ENCODE measurements at regions not wholly inside any gene's neighbourhood (a gene's known extent, or its start where the extent isn't known, plus 50 kb on each side); places are given as distances from the start of the nearest gene placed in this dataset.

DNA sequence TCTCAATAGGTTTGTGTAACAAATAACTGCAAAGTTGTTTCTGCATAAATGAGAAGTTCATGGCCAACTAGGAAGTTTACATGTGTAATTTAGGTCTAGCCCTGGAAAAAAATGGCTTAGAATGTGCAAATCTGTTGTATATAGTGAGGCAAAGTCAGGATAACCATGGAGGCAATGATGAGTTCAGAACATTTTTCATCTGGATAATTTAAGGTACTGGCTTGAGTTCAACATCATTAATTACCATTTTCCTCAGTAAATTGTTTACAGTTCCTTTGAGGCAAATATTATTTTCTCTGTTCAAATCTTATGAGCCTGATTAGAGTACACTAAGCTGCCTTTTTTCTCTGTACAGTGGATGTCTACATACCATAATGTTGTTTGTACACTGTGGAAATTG lies 1259.0 kb upstream of the NUDT12 start:
- Mint-ChIP-seq H3K27me3 (ENCODE audit: low read depth in 2 of 2) (no peaks in the 10 kb centered on the region), H3K4me1 (no peaks in the 10 kb centered on the region), H3K4me3 (no peak overlapping the region), H3K9me3 (peaks cover 5 to 20% of the 10 kb centered on the region in 2 donors), H3K36me3 (peaks cover 7% of the 10 kb centered on the region), H3K27ac (no peak overlapping the region)
- Histone ChIP-seq H3K36me3 (ENCODE audit: control insufficient read depth, insufficient read depth, low read length) (no peaks in the 10 kb centered on the region), H3K27me3 (ENCODE audit: control insufficient read depth, insufficient read depth, low read length) (no peaks in the 10 kb centered on the region), H3K4me1 (ENCODE audit: control insufficient read depth, insufficient read depth, low read length) (no peaks in the 10 kb centered on the region), H3K27ac (ENCODE audit: low read length) (no peak overlapping the region), H3K4me3 (ENCODE audit: low read length) (no peak overlapping the region), H3K9me3 (ENCODE audit: control insufficient read depth, insufficient read depth, low read length) (no peaks in the 10 kb centered on the region)
- intact Hi-C loops (cut with micrococcal nuclease), result no loop called here
- DNase-seq (no peak), ATAC-seq (no peak)
- TF ChIP-seq, protein P1, sequence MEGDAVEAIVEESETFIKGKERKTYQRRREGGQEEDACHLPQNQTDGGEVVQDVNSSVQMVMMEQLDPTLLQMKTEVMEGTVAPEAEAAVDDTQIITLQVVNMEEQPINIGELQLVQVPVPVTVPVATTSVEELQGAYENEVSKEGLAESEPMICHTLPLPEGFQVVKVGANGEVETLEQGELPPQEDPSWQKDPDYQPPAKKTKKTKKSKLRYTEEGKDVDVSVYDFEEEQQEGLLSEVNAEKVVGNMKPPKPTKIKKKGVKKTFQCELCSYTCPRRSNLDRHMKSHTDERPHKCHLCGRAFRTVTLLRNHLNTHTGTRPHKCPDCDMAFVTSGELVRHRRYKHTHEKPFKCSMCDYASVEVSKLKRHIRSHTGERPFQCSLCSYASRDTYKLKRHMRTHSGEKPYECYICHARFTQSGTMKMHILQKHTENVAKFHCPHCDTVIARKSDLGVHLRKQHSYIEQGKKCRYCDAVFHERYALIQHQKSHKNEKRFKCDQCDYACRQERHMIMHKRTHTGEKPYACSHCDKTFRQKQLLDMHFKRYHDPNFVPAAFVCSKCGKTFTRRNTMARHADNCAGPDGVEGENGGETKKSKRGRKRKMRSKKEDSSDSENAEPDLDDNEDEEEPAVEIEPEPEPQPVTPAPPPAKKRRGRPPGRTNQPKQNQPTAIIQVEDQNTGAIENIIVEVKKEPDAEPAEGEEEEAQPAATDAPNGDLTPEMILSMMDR (IDR thresholded peaks at IDR 0.05), result no peak

DNA sequence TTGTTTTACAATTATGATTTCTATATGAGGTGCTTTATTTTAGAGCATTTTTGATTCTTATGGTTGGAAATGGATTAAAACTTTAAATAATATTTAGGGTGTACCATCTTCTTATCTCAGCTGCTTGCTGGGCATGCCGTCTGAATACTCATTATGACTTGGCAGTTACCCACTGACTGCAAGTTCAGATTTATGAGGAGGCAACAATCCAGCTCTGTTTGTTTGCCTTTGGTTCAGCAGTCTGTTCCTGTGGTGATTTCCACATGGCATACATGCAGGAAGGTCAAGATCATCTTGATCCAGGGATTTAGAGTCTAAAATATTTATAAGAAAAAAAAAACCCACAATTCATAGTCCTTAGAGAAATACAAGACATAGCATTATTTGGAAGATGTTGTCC lies 1254.5 kb upstream of the NUDT12 start:
- H3K4me3 ChIP-seq (ENCODE audit: low read length), result no peak overlapping the region
- Mint-ChIP-seq H3K27ac (no peak overlapping the region), H3K4me3 (no peak overlapping the region), H3K4me1 (no peaks in the 10 kb centered on the region), H3K27me3 (ENCODE audit: low read depth in 2 of 2) (no peaks in the 10 kb centered on the region), H3K9me3 (peaks cover 5 to 22% of the 10 kb centered on the region in 2 donors), H3K36me3 (peaks cover 16% of the 10 kb centered on the region)
- 79% methylated on average over 1 of the region's 1 CpG for WGBS (ENCODE audit: insufficient coverage)
- intact Hi-C loops (cut with micrococcal nuclease), result no loop called here
- no peak for DNase-seq
- H3K9me3 ChIP-seq (ENCODE audit: control insufficient read depth, insufficient read depth, low read length), result no peaks in the 10 kb centered on the region
- TF ChIP-seq, protein P1 (IDR thresholded peaks at IDR 0.05), result no peak
- H3K27ac ChIP-seq (ENCODE audit: low read length), result no peak overlapping the region
- H3K36me3 ChIP-seq (ENCODE audit: control insufficient read depth, insufficient read depth, low read length), result no peaks in the 10 kb centered on the region
- no peak for ATAC-seq
- H3K27me3 ChIP-seq (ENCODE audit: control insufficient read depth, insufficient read depth, low read length), result no peaks in the 10 kb centered on the region
- no peaks in the 10 kb centered on the region for H3K4me1 ChIP-seq (ENCODE audit: control insufficient read depth, insufficient read depth, low read length)

DNA sequence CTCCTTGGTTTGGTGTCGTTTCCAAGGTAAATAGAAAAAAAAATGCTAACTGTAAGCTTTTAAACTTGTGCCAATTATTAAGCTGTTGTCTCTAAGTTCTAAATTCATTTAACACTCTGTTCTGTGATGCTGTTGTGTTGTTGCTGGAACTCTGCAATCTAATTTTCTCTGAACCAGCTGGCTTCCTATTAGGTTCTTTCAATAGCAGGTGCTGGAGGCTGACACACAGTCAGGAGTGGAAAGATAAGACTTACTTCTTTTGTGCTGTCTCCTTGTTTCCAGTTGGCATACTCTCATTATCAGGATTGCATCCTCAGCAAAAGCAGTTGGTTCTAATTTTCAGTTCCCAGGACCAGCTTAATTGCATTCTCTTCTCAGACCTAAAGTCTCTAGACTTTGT lies 1252.6 kb upstream of the NUDT12 start:
- WGBS (ENCODE audit: insufficient coverage), result no CpG with 5 or more reads among the region's 1 CpG
- H3K27ac ChIP-seq (ENCODE audit: low read length), result no peak overlapping the region
- TF ChIP-seq, protein P1 (IDR thresholded peaks at IDR 0.05), result no peak
- H3K27me3 ChIP-seq (ENCODE audit: control insufficient read depth, insufficient read depth, low read length), result no peaks in the 10 kb centered on the region
- Mint-ChIP-seq H3K9me3 (peaks cover 7 to 26% of the 10 kb centered on the region in 2 donors), H3K4me3 (no peak overlapping the region), H3K36me3 (peaks cover 20% of the 10 kb centered on the region), H3K4me1 (no peaks in the 10 kb centered on the region), H3K27ac (no peak overlapping the region), H3K27me3 (ENCODE audit: low read depth in 2 of 2) (no peaks in the 10 kb centered on the region)
- no peak overlapping the region for H3K4me3 ChIP-seq (ENCODE audit: low read length)
- no peak for ATAC-seq
- intact Hi-C loops (cut with micrococcal nuclease), result no loop called here
- H3K9me3 ChIP-seq (ENCODE audit: control insufficient read depth, insufficient read depth, low read length), result peaks cover 1% of the 10 kb centered on the region
- no peaks in the 10 kb centered on the region for H3K36me3 ChIP-seq (ENCODE audit: control insufficient read depth, insufficient read depth, low read length)
- no peak for DNase-seq
- H3K4me1 ChIP-seq (ENCODE audit: control insufficient read depth, insufficient read depth, low read length), result no peaks in the 10 kb centered on the region

DNA sequence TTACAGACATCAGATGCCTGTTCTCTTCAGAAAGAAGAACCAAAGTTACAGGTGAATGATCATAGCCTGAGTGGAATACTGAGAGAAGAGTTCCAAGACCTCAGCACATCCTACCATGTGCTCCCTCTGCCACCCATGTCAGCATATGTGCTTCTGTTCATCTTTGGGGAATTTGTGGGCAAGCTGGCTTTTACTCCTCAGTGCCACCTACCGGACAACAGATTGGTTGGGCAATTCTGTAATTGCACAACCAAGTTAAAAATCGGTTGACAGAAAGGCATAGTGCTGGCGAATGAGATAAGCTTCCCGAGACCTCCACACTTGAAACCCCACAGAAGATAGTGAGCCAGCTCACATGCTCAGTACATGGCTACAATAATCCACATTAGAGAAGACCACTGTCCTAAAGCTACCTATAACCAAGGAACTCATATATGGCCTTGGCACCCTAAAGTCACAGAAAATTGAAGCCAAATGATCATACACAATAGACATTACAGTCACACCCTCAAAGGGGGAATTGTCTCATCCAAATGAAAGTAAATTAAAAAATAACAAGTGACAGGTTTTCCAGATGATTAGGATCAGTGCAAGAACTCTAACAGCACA lies 1238.0 kb upstream of the NUDT12 start:
- no peak overlapping the region for H3K27ac ChIP-seq (ENCODE audit: low read length)
- no peak overlapping the region for H3K4me3 Mint-ChIP-seq
- H3K9me3 Mint-ChIP-seq, result peaks cover 14 to 17% of the 10 kb centered on the region in 2 donors
- no peaks in the 10 kb centered on the region for H3K4me1 Mint-ChIP-seq
- 79% methylated on average over 4 of the region's 4 CpGs for WGBS (ENCODE audit: insufficient coverage)
- no peak for DNase-seq
- ATAC-seq, result no peak
- TF ChIP-seq, protein P1 (IDR thresholded peaks at IDR 0.05), result no peak
- no peaks in the 10 kb centered on the region for H3K27me3 ChIP-seq (ENCODE audit: control insufficient read depth, insufficient read depth, low read length)
- H3K27me3 Mint-ChIP-seq (ENCODE audit: low read depth in 2 of 2), result no peaks in the 10 kb centered on the region
- H3K27ac Mint-ChIP-seq, result no peak overlapping the region
- no peak overlapping the region for H3K4me3 ChIP-seq (ENCODE audit: low read length)
- H3K36me3 ChIP-seq (ENCODE audit: control insufficient read depth, insufficient read depth, low read length), result no peaks in the 10 kb centered on the region
- H3K36me3 Mint-ChIP-seq, result peaks cover 11% of the 10 kb centered on the region
- H3K4me1 ChIP-seq (ENCODE audit: control insufficient read depth, insufficient read depth, low read length), result no peaks in the 10 kb centered on the region
- no peaks in the 10 kb centered on the region for H3K9me3 ChIP-seq (ENCODE audit: control insufficient read depth, insufficient read depth, low read length)
- intact Hi-C loops (cut with micrococcal nuclease), result no loop called here

Measured in natural killer cell (primary cell).